Activated CD4-positive, alpha-beta T cell treated with anti-CD3 and anti-CD28 coated beads for 1 hour (primary cell): ENCODE measurements at regions not wholly inside any gene's neighbourhood (a gene's known extent, or its start where the extent isn't known, plus 50 kb on each side); places are given as distances from the start of the nearest gene placed in this dataset.

ENCODE experiments used
- DNase-seq: peaks from one replicate; pipeline ENCODE4 v3.0.0-alpha.2; 2020

- DNase-seq, result no peak
These were observed 103.7 kb downstream of the CTTN start for GRCh38 chr11:70501933-70502540.

- no peak for DNase-seq
These were observed 104.5 kb downstream of the CTTN start for GRCh38 chr11:70502677-70503467.

- DNase-seq, result no peak
These were observed 105.3 kb downstream of the CTTN start for GRCh38 chr11:70503468-70504221.

GRCh38 chr11:70504246-70505020 is 106.1 kb downstream of the CTTN start:
- no peak for DNase-seq

- no peak for DNase-seq
These were observed 107.0 kb downstream of the CTTN start for GRCh38 chr11:70505331-70505731.

- DNase-seq, result no peak
These were observed 107.7 kb downstream of the CTTN start for GRCh38 chr11:70505761-70506657.

GRCh38 chr11:70506658-70506970 is 108.3 kb downstream of the CTTN start:
- DNase-seq, result no peak

- DNase-seq, result no peak
These were observed 108.7 kb downstream of the CTTN start for GRCh38 chr11:70506986-70507385.

- no peak for DNase-seq
These were observed 109.3 kb downstream of the CTTN start for GRCh38 chr11:70507466-70508230.

- no peak for DNase-seq
These were observed 109.8 kb downstream of the CTTN start for GRCh38 chr11:70508231-70508480.

GRCh38 chr11:70509476-70509875 is 111.1 kb downstream of the CTTN start:
- no peak for DNase-seq

- no peak for DNase-seq
These were observed 111.8 kb downstream of the CTTN start for GRCh38 chr11:70510106-70510505.

- DNase-seq, result no peak
These were observed 112.2 kb downstream of the CTTN start for GRCh38 chr11:70510571-70510970.

GRCh38 chr11:70511345-70511744 is 113.0 kb downstream of the CTTN start:
- no peak for DNase-seq

- DNase-seq, result no peak
These were observed 114.4 kb downstream of the CTTN start for GRCh38 chr11:70512716-70513115.

- no peak for DNase-seq
These were observed 118.9 kb downstream of the CTTN start for GRCh38 chr11:70517203-70517602.

- DNase-seq, result no peak
These were observed 119.9 kb downstream of the CTTN start for GRCh38 chr11:70517988-70518907.

- no peak for DNase-seq
These were observed 120.8 kb downstream of the CTTN start for GRCh38 chr11:70519117-70519516.

GRCh38 chr11:70521475-70522308 is 123.4 kb downstream of the CTTN start:
- no peak for DNase-seq

- no peak for DNase-seq
These were observed 123.9 kb downstream of the CTTN start for GRCh38 chr11:70522309-70522592.
